ENCODE measurements at regions not wholly inside any gene's neighbourhood (a gene's known extent, or its start where the extent isn't known, plus 50 kb on each side); places are given as distances from the start of the nearest gene placed in this dataset.

GRCh38 chr9:14978022-14979000, 68.1 kb upstream of the FREM1 start:
- no peak overlapping the region for H3K4me3 ChIP-seq (ENCODE audit: low read depth in 1 of 3, low read length in 3 of 3)
- H3K27me3 ChIP-seq (ENCODE audit: control insufficient read depth in 4 of 4, insufficient read depth in 4 of 4, low read length in 3 of 4), result no peaks in the 10 kb centered on the region
- 79% methylated on average over 49 of the region's 49 CpGs for WGBS
- H3K36me3 ChIP-seq (ENCODE audit: control insufficient read depth in 4 of 4, insufficient read depth in 3 of 4, low read depth in 1 of 4, low read length in 3 of 4), result no peaks in the 10 kb centered on the region
- H3K9ac ChIP-seq (ENCODE audit: low read depth in 1 of 2, low read length in 2 of 2), result no peak overlapping the region
- TF ChIP-seq ATF3 (IDR thresholded peaks at IDR 0.05) (no peak), GABPA (IDR thresholded peaks at IDR 0.05 in 1 of 2, conservative IDR thresholded peaks at IDR 0.05 in 1 of 2) (no peak), ZBTB33 (IDR thresholded peaks at IDR 0.05) (no peak), FOXA2 (IDR thresholded peaks at IDR 0.05) (no peak), CTCF (IDR thresholded peaks at IDR 0.05; ENCODE audit: low read depth, low read length, missing input control) (no peak), HNF4A (conservative IDR thresholded peaks at IDR 0.05) (no peak), EGR1 (IDR thresholded peaks at IDR 0.05; ENCODE audit: low read depth in 2 of 2) (no peak), FOXA1 (IDR thresholded peaks at IDR 0.05) (no peak), YY1 (IDR thresholded peaks at IDR 0.05) (no peak), RAD21 (IDR thresholded peaks at IDR 0.05) (no peak), NR2F2 (IDR thresholded peaks at IDR 0.05) (no peak)
- no peaks in the 10 kb centered on the region for H3K4me1 ChIP-seq (ENCODE audit: control insufficient read depth in 4 of 4, insufficient read depth in 4 of 4, low read length in 3 of 4)
- H3K27ac ChIP-seq (ENCODE audit: low read depth in 1 of 2, low read length in 2 of 2), result no peak overlapping the region
- no peak for DNase-seq (ENCODE audit: low spot score)
- H3K9me3 ChIP-seq (ENCODE audit: control insufficient read depth in 4 of 4, low read length in 3 of 4), result peaks cover 0 to 6% (median 3%) of the 10 kb centered on the region in 4 donors

GRCh38 chr9:14967450-14968321, 57.5 kb upstream of the FREM1 start:
- no peak for DNase-seq (ENCODE audit: low spot score)
- 62% methylated on average over 8 of the region's 8 CpGs for WGBS
- H3K9me3 ChIP-seq (ENCODE audit: control insufficient read depth in 4 of 4, low read length in 3 of 4), result peaks cover 0 to 2% (median 0%) of the 10 kb centered on the region in 4 donors

More at GRCh38 chr9:14967450-14968321, 57.5 kb upstream of the FREM1 start:
- no peak for TF ChIP-seq EGR1 (IDR thresholded peaks at IDR 0.05; ENCODE audit: low read depth in 2 of 2)
- TF ChIP-seq ZBTB33 (IDR thresholded peaks at IDR 0.05), result no peak
- TF ChIP-seq ATF3 (IDR thresholded peaks at IDR 0.05), result no peak
- TF ChIP-seq YY1 (IDR thresholded peaks at IDR 0.05), result no peak
- no peak for TF ChIP-seq GABPA (IDR thresholded peaks at IDR 0.05 in 1 of 2, conservative IDR thresholded peaks at IDR 0.05 in 1 of 2)
- TF ChIP-seq FOXA1 (IDR thresholded peaks at IDR 0.05), result no peak
- TF ChIP-seq JUND (IDR thresholded peaks at IDR 0.05), result no peak
- TF ChIP-seq NR2F2 (IDR thresholded peaks at IDR 0.05), result no peak
- TF ChIP-seq RXRA (IDR thresholded peaks at IDR 0.05), result no peak
- no peak for TF ChIP-seq TAF1 (conservative IDR thresholded peaks at IDR 0.05)
- H3K36me3 ChIP-seq (ENCODE audit: control insufficient read depth in 4 of 4, insufficient read depth in 3 of 4, low read depth in 1 of 4, low read length in 3 of 4), result no peaks in the 10 kb centered on the region
- no peak overlapping the region for H3K9ac ChIP-seq (ENCODE audit: low read depth in 1 of 2, low read length in 2 of 2)
- peaks cover 0 to 3% (median 0%) of the 10 kb centered on the region in 4 donors for H3K27me3 ChIP-seq (ENCODE audit: control insufficient read depth in 4 of 4, insufficient read depth in 4 of 4, low read length in 3 of 4)
- no peak overlapping the region for H3K4me3 ChIP-seq (ENCODE audit: low read depth in 1 of 3, low read length in 3 of 3)
- H3K4me1 ChIP-seq (ENCODE audit: control insufficient read depth in 4 of 4, insufficient read depth in 4 of 4, low read length in 3 of 4), result no peaks in the 10 kb centered on the region
- H3K27ac ChIP-seq (ENCODE audit: low read depth in 1 of 2, low read length in 2 of 2), result no peak overlapping the region

Data from liver (tissue), 8 donors.